Fibroblast of lung (primary cell): ENCODE measurements at regions not wholly inside any gene's neighbourhood (a gene's known extent, or its start where the extent isn't known, plus 50 kb on each side); places are given as distances from the start of the nearest gene placed in this dataset.
"Not testable (repeated sequence)": the region's sequence is repeated elsewhere in the genome, so short reads cannot be mapped to it uniquely, and the experiment has no call there.

ENCODE experiments used
- DNase-seq, 2 donors: peaks; one replicate each; pipeline versions ENCODE4 v3.0.0 to v3.0.0-alpha.2; 2010; ENCODE audit warnings: low read depth in 2 of 2
- H2AFZ ChIP-seq: 2 replicates; pipeline ENCODE4 v1.5.1; 2012; ENCODE audit warnings: low read length, control low read depth, inconsistent platforms
- H3K27ac ChIP-seq: 2 replicates; pipeline ENCODE4 v1.5.1; 2011; ENCODE audit warnings: low read length, control low read depth; ENCODE audit not compliant: insufficient read depth
- H3K27me3 ChIP-seq: 2 replicates; pipeline ENCODE4 v1.5.1; 2011; ENCODE audit warnings: mild to moderate bottlenecking, low read length; ENCODE audit not compliant: control insufficient read depth, insufficient read depth
- H3K36me3 ChIP-seq: 2 replicates; pipeline ENCODE4 v1.5.1; 2011; ENCODE audit warnings: low read length; ENCODE audit not compliant: control insufficient read depth, insufficient read depth
- H3K4me1 ChIP-seq: 2 replicates; pipeline ENCODE4 v1.5.1; 2011; ENCODE audit warnings: low read length; ENCODE audit not compliant: control insufficient read depth, insufficient read depth; ENCODE audit errors: extremely low read depth
- H3K4me2 ChIP-seq: 2 replicates; pipeline ENCODE4 v1.5.1; 2011; ENCODE audit warnings: low read length, control low read depth; ENCODE audit not compliant: insufficient read depth; ENCODE audit errors: extremely low read depth
- H3K4me3 ChIP-seq, 4 experiments: fragments of 200-600 bp in 1 of 4; sonication (generic) in 1 of 4; replicated peaks in 1 of 4; 2 replicates each; pipeline ENCODE4 v1.5.1; 2011 to 2016; ENCODE audit warnings: low read length in 4 of 4, low read depth in 3 of 4, mild to moderate bottlenecking in 3 of 4, control low read depth in 2 of 4, inconsistent platforms in 1 of 4, mixed read lengths in 1 of 4; ENCODE audit not compliant: insufficient read depth in 1 of 4; ENCODE audit errors: control extremely low read depth in 1 of 4
- H3K79me2 ChIP-seq: 2 replicates; pipeline ENCODE4 v1.5.1; 2012; ENCODE audit warnings: mild to moderate bottlenecking, low read length, inconsistent platforms; ENCODE audit not compliant: control insufficient read depth, insufficient read depth
- H3K9ac ChIP-seq: 2 replicates; pipeline ENCODE4 v1.5.1; 2011; ENCODE audit warnings: mild to moderate bottlenecking, low read length, control low read depth; ENCODE audit not compliant: insufficient read depth
- H3K9me3 ChIP-seq: 2 replicates; pipeline ENCODE4 v1.5.1; 2012; ENCODE audit warnings: low read depth, low read length; ENCODE audit not compliant: control insufficient read depth, insufficient read depth
- H4K20me1 ChIP-seq: 2 replicates; pipeline ENCODE4 v1.5.1; 2011; ENCODE audit warnings: low read length; ENCODE audit not compliant: control insufficient read depth, insufficient read depth; ENCODE audit errors: extremely low read depth
- EZH2 ChIP-seq: IDR thresholded peaks from 2 replicates; pipeline ENCODE4 v1.5.1; 2012; ENCODE audit warnings: low read length, control low read depth, mild to moderate bottlenecking; ENCODE audit errors: missing control alignments
- TF ChIP-seq, protein P1 (sequence below), 2 donors: IDR thresholded peaks in 1 of 2; conservative IDR thresholded peaks in 1 of 2; 1 replicate in 1 of 2; 2 replicates in 1 of 2; pipeline ENCODE4 v1.5.1; 2011 to 2012; ENCODE audit warnings: low read length in 2 of 2, control low read depth in 1 of 2, inconsistent platforms in 1 of 2, low read depth in 1 of 2, mild to moderate bottlenecking in 1 of 2

DNA sequence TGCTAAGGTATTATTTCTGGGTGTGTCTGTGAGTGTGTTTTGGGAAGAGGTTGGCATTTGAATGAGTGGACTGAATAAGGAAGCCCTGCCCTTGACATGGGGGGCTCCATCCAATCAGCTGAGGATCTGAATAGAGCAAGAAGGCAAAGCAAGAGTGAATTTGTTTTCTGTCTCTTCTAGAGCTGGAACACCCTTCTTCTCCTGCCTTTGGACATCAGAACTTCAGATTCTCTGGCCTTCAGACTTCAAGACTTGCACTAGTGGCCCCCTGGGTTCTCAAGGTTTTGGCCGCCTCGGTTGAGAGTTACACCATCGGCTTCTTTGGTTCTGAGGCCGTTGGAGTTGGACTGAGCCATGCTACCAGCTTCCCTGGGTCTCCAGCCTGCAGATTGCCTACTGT lies 448.6 kb downstream of the SHISA9 start:
- no peak overlapping the region for H3K4me3 ChIP-seq
- H3K4me1 ChIP-seq = no peaks in the 10 kb centered on the region
- H3K27me3 ChIP-seq = no peaks in the 10 kb centered on the region
- DNase-seq = no peak
- H3K4me2 ChIP-seq = no peak overlapping the region
- H4K20me1 ChIP-seq = no peaks in the 10 kb centered on the region
- no peaks in the 10 kb centered on the region for H3K36me3 ChIP-seq
- H3K9me3 ChIP-seq = no peaks in the 10 kb centered on the region
- no peak overlapping the region for H3K9ac ChIP-seq
- TF ChIP-seq, protein P1, sequence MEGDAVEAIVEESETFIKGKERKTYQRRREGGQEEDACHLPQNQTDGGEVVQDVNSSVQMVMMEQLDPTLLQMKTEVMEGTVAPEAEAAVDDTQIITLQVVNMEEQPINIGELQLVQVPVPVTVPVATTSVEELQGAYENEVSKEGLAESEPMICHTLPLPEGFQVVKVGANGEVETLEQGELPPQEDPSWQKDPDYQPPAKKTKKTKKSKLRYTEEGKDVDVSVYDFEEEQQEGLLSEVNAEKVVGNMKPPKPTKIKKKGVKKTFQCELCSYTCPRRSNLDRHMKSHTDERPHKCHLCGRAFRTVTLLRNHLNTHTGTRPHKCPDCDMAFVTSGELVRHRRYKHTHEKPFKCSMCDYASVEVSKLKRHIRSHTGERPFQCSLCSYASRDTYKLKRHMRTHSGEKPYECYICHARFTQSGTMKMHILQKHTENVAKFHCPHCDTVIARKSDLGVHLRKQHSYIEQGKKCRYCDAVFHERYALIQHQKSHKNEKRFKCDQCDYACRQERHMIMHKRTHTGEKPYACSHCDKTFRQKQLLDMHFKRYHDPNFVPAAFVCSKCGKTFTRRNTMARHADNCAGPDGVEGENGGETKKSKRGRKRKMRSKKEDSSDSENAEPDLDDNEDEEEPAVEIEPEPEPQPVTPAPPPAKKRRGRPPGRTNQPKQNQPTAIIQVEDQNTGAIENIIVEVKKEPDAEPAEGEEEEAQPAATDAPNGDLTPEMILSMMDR (conservative IDR thresholded peaks at IDR 0.05 in 1 of 2, IDR thresholded peaks at IDR 0.05 in 1 of 2; ENCODE audit: low read depth in 1 of 2, low read length in 2 of 2) = no peak
- no peak for TF ChIP-seq EZH2
- no peaks in the 10 kb centered on the region for H3K79me2 ChIP-seq
- no peak overlapping the region for H2AFZ ChIP-seq
- no peak overlapping the region for H3K27ac ChIP-seq

DNA sequence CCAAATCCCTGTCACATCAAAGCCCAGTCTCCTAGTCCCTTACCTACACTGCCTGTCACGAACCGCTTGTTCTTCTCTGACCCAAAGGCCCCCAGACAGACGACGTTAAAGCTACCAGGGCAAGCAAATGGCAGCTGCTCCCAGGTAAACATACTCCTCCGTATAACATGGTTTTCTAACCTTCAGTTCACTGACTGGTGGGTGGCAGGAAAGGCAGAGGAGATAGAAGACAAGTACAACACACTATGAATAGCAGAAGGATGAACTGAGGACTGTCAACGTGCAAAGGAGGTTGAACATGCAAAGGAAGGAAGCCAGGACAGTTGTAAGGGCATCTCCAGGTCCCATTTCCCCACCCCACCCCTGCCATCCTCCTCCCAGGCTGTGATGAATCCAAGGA lies 449.8 kb downstream of the SHISA9 start:
- H3K27ac ChIP-seq = no peak overlapping the region
- no peaks in the 10 kb centered on the region for H3K27me3 ChIP-seq
- H3K79me2 ChIP-seq = no peaks in the 10 kb centered on the region
- H3K4me2 ChIP-seq = no peak overlapping the region
- no peaks in the 10 kb centered on the region for H3K9me3 ChIP-seq
- TF ChIP-seq, protein P1 (conservative IDR thresholded peaks at IDR 0.05 in 1 of 2, IDR thresholded peaks at IDR 0.05 in 1 of 2; ENCODE audit: low read depth in 1 of 2, low read length in 2 of 2) = no peak
- TF ChIP-seq EZH2 = no peak
- no peaks in the 10 kb centered on the region for H4K20me1 ChIP-seq
- no peaks in the 10 kb centered on the region for H3K36me3 ChIP-seq
- no peak overlapping the region for H2AFZ ChIP-seq
- H3K4me1 ChIP-seq = no peaks in the 10 kb centered on the region
- H3K4me3 ChIP-seq = no peak overlapping the region
- no peak for DNase-seq
- H3K9ac ChIP-seq = no peak overlapping the region

DNA sequence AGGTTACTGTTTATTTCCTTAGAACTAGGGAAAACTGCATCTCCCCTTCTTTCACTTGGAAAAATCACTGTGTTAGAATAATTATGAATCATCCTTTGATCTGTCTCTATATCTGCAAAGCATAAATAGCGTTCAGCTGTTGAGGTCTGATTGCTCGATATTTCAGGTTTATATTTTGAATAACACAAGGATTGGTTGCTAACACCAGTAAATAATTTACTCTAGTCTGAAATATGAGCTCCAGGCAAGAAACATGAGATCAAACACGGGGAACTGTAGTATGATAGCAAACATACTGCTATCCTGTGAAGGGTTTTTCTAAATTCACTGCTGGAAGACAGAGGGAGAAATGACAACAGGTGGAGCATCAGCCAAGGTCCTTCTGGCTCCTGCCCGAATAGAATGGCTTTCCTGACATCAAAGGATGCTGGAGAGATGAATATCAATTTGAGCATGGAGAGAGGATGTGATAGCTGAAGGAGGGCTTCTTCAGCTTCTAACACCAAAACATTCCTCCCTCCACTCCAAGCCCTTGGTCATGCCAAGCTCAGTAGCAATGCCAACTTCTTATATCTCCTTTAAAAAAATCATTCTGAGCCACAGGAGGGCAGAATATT lies 450.3 kb downstream of the SHISA9 start:
- Histone ChIP-seq H3K79me2 (no peaks in the 10 kb centered on the region), H3K27ac (no peak overlapping the region), H4K20me1 (no peaks in the 10 kb centered on the region), H2AFZ (no peak overlapping the region), H3K9ac (no peak overlapping the region), H3K27me3 (no peaks in the 10 kb centered on the region), H3K36me3 (no peaks in the 10 kb centered on the region), H3K9me3 (no peaks in the 10 kb centered on the region), H3K4me2 (no peak overlapping the region), H3K4me3 (no peak overlapping the region), H3K4me1 (no peaks in the 10 kb centered on the region)
- DNase-seq = no peak
- TF ChIP-seq EZH2 = no peak
- TF ChIP-seq, protein P1 (conservative IDR thresholded peaks at IDR 0.05 in 1 of 2, IDR thresholded peaks at IDR 0.05 in 1 of 2; ENCODE audit: low read depth in 1 of 2, low read length in 2 of 2) = no peak

DNA sequence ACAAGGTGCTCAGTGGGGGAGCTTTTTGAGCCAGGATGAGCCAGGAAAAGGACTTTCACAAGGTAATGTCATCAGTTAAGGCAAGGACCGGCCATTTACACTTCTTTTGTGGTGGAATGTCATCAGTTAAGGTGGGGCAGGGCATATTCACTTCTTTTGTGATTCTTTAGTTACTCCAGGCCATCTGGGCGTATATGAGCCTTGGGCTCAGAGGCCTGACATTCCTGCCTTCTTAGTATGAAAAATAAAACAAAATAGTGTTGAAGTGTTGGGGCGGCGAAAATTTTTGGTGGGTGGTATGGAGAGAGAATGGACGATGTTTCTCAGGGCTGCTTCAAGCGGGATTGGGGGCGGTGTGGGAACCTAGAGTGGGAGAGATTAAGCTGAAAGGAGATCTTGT lies 451.4 kb downstream of the SHISA9 start:
- H3K36me3 ChIP-seq, H3K4me2 ChIP-seq, H3K9ac ChIP-seq, H3K79me2 ChIP-seq, H3K4me3 ChIP-seq, H3K27ac ChIP-seq, H3K9me3 ChIP-seq, H2AFZ ChIP-seq, DNase-seq, H3K27me3 ChIP-seq, H4K20me1 ChIP-seq, H3K4me1 ChIP-seq: not testable (repeated sequence)

DNA sequence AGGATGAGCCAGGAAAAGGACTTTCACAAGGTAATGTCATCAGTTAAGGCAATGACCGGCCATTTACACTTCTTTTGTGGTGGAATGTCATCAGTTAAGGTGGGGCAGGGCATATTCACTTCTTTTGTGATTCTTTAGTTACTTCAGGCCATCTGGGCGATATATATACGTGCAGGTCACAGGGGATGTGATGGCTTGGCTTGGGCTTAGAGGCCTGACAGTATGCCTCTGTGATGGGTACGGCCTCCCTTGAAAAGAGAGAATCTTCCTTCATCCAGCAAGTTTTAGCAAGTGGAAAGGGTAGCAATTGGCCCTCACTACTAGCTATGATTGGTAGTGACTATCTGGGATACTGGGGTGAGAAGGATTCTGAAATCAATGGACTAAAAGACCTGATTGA lies 456.4 kb downstream of the SHISA9 start:
- not testable (repeated sequence) for H3K79me2 ChIP-seq, H3K27ac ChIP-seq, H3K4me1 ChIP-seq, H3K4me3 ChIP-seq, H3K36me3 ChIP-seq, H3K9ac ChIP-seq, H3K9me3 ChIP-seq, DNase-seq, H4K20me1 ChIP-seq, H3K27me3 ChIP-seq, H3K4me2 ChIP-seq, H2AFZ ChIP-seq
